ENCODE measurements at regions not wholly inside any gene's neighbourhood (a gene's known extent, or its start where the extent isn't known, plus 50 kb on each side); places are given as distances from the start of the nearest gene placed in this dataset.
"Not testable (repeated sequence)": the region's sequence is repeated elsewhere in the genome, so short reads cannot be mapped to it uniquely, and the experiment has no call there.

- H3K36me3 ChIP-seq (replicated peaks; ENCODE audit: control insufficient read depth, insufficient read depth, low read length) = no peaks in the 10 kb centered on the region
- no peaks in the 10 kb centered on the region for H3K27me3 ChIP-seq (ENCODE audit: control insufficient read depth, insufficient read depth, low read length)
- H3K4me3 ChIP-seq (ENCODE audit: insufficient read depth, low read depth, low read length) = no peak overlapping the region
- no peak for DNase-seq
These were observed 205.2 kb upstream of the SPOPL start for GRCh38 chr2:138296365-138296764.

DNA sequence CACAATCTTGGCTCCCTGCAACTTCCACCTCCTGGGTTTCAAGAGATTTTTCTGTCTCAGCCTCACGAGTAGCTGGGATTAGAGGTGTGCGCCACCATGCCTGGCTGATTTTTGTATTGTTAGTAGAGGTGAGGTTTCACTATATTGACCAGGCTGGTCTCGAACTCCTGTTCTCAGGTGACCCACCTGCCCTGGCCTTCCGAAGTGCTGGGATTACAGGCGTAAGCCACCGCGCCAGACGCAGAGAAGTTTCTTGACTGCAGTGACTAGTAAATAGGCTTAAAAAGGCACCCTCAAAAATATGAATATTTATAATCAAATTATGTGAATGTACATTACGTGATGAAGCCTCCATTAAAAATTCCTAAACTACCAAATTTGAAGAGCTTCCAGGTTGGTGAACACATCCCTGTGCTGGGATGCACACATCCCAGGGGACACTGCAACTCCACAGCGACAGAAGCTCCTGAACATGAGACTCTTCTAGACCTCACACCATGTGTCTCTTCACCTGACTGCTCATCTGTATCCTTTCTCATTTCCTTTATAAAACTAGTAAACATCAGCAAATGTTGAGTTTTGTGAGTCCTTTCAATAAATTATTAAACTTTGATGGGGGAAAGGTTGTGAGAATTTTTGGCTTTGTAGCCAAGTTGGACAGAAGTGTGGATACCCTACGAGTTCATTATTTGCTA lies 203.3 kb upstream of the SPOPL start:
- no peak for DNase-seq
- Histone ChIP-seq H3K36me3 (replicated peaks; ENCODE audit: control insufficient read depth, insufficient read depth, low read length) (no peaks in the 10 kb centered on the region), H3K27me3 (ENCODE audit: control insufficient read depth, insufficient read depth, low read length) (no peaks in the 10 kb centered on the region), H3K4me3 (ENCODE audit: insufficient read depth, low read depth, low read length) (no peak overlapping the region)

DNA sequence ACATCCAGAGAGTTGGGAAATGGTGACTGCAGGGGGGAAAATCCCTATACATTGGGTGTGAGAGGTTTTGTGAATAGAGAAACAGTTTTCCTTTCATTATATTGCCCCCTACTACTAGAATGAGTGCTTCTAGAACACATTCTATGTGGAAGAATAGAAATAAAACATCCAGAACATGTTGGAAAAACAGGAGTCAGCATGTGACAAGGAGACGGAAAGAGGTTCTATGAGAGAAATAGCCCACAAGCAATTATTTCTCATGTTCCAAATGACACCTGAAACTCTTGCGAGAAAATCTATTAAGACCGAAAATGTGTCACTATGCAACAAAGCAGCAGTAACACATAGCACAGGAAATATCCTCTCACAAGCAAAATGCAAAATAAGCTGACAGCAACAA lies 202.7 kb upstream of the SPOPL start:
- H3K36me3 ChIP-seq (replicated peaks; ENCODE audit: control insufficient read depth, insufficient read depth, low read length) = no peaks in the 10 kb centered on the region
- no peak for DNase-seq
- H3K4me3 ChIP-seq (ENCODE audit: insufficient read depth, low read depth, low read length) = no peak overlapping the region
- H3K27me3 ChIP-seq (ENCODE audit: control insufficient read depth, insufficient read depth, low read length) = no peaks in the 10 kb centered on the region

DNA sequence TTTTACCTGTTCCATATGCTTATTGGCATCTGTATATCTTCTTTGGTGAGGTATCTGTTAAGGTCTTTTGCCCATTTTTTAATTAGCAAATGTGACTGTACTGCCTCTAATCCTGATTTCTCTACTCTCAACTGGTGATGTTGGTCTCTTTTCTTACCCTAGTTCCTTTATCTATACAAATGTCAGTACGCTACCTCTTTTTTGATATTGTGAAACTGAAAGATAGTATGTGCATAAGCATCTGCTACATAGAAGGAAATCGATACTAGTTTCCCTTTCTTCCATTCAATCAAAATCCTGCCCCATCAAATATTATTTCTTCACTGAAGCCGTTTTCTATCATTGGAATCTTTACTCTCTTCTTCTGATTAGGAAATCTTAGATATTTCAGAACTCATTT lies 194.9 kb upstream of the SPOPL start:
- no peak for DNase-seq
- no peaks in the 10 kb centered on the region for H3K36me3 ChIP-seq (replicated peaks; ENCODE audit: control insufficient read depth, insufficient read depth, low read length)
- H3K4me3 ChIP-seq (ENCODE audit: insufficient read depth, low read depth, low read length) = no peak overlapping the region
- no peaks in the 10 kb centered on the region for H3K27me3 ChIP-seq (ENCODE audit: control insufficient read depth, insufficient read depth, low read length)

GRCh38 chr2:138307099-138307498 lies 194.5 kb upstream of the SPOPL start:
- Histone ChIP-seq H3K36me3 (replicated peaks; ENCODE audit: control insufficient read depth, insufficient read depth, low read length) (no peaks in the 10 kb centered on the region), H3K27me3 (ENCODE audit: control insufficient read depth, insufficient read depth, low read length) (no peaks in the 10 kb centered on the region), H3K4me3 (ENCODE audit: insufficient read depth, low read depth, low read length) (no peak overlapping the region)
- no peak for DNase-seq

DNA sequence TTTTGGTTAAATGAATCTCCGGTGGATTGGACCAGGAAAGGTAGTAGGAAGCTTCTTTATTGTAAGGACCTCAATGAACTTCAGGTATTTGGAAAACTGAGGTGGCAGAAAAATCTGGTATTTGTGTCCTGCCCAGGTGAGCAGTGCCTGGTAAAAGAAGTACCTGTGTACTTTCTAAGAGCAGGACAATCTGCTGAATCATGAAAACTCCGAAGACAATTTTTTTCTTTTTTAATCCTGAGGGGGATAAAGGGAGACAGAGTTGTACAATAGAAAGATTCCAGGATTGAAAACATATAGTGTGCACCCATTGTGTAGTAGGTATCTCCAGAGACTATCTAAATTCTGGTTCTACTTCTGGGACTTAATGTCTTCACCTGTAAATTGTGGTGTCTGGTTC lies 191.8 kb upstream of the SPOPL start:
- Histone ChIP-seq H3K36me3 (replicated peaks; ENCODE audit: control insufficient read depth, insufficient read depth, low read length) (no peaks in the 10 kb centered on the region), H3K27me3 (ENCODE audit: control insufficient read depth, insufficient read depth, low read length) (no peaks in the 10 kb centered on the region), H3K4me3 (ENCODE audit: insufficient read depth, low read depth, low read length) (no peak overlapping the region)
- no peak for DNase-seq

GRCh38 chr2:138312061-138312460 lies 189.5 kb upstream of the SPOPL start:
- Histone ChIP-seq H3K36me3 (replicated peaks; ENCODE audit: control insufficient read depth, insufficient read depth, low read length) (no peaks in the 10 kb centered on the region), H3K27me3 (ENCODE audit: control insufficient read depth, insufficient read depth, low read length) (no peaks in the 10 kb centered on the region)
- DNase-seq = no peak

DNA sequence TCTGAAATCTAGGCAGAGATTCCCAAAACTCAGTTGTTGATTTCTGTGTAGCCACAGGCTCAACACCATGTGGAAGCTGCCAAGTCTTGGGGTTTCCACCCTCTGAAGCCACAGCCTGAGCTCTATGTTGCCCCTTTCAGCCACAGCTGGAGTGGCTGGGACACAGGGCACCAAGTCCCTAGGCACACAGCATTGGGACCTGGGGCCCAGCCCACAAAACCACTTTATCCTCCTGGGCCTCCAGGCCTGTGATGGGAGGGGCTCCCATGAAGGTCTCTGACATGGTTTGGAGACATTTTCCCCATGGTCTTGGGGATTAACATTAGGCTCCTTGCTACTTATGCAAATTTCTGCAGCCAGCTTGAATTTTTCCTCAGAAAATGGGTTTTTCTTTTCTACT lies 186.0 kb upstream of the SPOPL start:
- H3K27me3 ChIP-seq (ENCODE audit: control insufficient read depth, insufficient read depth, low read length); H3K4me3 ChIP-seq (ENCODE audit: insufficient read depth, low read depth, low read length); DNase-seq; H3K36me3 ChIP-seq (replicated peaks; ENCODE audit: control insufficient read depth, insufficient read depth, low read length): not testable (repeated sequence)

More at GRCh38 chr2:138312061-138312460, 189.5 kb upstream of the SPOPL start:
- no peak overlapping the region for H3K4me3 ChIP-seq (ENCODE audit: insufficient read depth, low read depth, low read length)

- DNase-seq = no peak
- Histone ChIP-seq H3K4me3 (ENCODE audit: insufficient read depth, low read depth, low read length) (no peak overlapping the region), H3K27me3 (ENCODE audit: control insufficient read depth, insufficient read depth, low read length) (no peaks in the 10 kb centered on the region)
These were observed 182.0 kb upstream of the SPOPL start for GRCh38 chr2:138319616-138320015.

GRCh38 chr2:138321458-138321857 lies 180.1 kb upstream of the SPOPL start:
- Histone ChIP-seq H3K36me3 (replicated peaks; ENCODE audit: control insufficient read depth, insufficient read depth, low read length) (no peaks in the 10 kb centered on the region), H3K4me3 (ENCODE audit: insufficient read depth, low read depth, low read length) (no peak overlapping the region), H3K27me3 (ENCODE audit: control insufficient read depth, insufficient read depth, low read length) (no peaks in the 10 kb centered on the region)
- DNase-seq = no peak

More at GRCh38 chr2:138319616-138320015, 182.0 kb upstream of the SPOPL start:
- H3K36me3 ChIP-seq (replicated peaks; ENCODE audit: control insufficient read depth, insufficient read depth, low read length) = no peaks in the 10 kb centered on the region

GRCh38 chr2:138323382-138324067 lies 178.0 kb upstream of the SPOPL start:
- no peak for DNase-seq
- no peaks in the 10 kb centered on the region for H3K27me3 ChIP-seq (ENCODE audit: control insufficient read depth, insufficient read depth, low read length)
- H3K4me3 ChIP-seq (ENCODE audit: insufficient read depth, low read depth, low read length) = no peak overlapping the region
- H3K36me3 ChIP-seq (replicated peaks; ENCODE audit: control insufficient read depth, insufficient read depth, low read length) = no peaks in the 10 kb centered on the region

GRCh38 chr2:138324068-138324771 lies 177.3 kb upstream of the SPOPL start:
- no peak overlapping the region for H3K4me3 ChIP-seq (ENCODE audit: insufficient read depth, low read depth, low read length)
- no peaks in the 10 kb centered on the region for H3K27me3 ChIP-seq (ENCODE audit: control insufficient read depth, insufficient read depth, low read length)
- DNase-seq = peak; percentile 6

GRCh38 chr2:138327967-138328366 lies 173.6 kb upstream of the SPOPL start:
- no peak overlapping the region for H3K4me3 ChIP-seq (ENCODE audit: insufficient read depth, low read depth, low read length)
- DNase-seq = no peak
- H3K36me3 ChIP-seq (replicated peaks; ENCODE audit: control insufficient read depth, insufficient read depth, low read length) = no peaks in the 10 kb centered on the region
- H3K27me3 ChIP-seq (ENCODE audit: control insufficient read depth, insufficient read depth, low read length) = no peaks in the 10 kb centered on the region

More at GRCh38 chr2:138324068-138324771, 177.3 kb upstream of the SPOPL start:
- H3K36me3 ChIP-seq (replicated peaks; ENCODE audit: control insufficient read depth, insufficient read depth, low read length) = no peaks in the 10 kb centered on the region

GRCh38 chr2:138329162-138329561 lies 172.4 kb upstream of the SPOPL start:
- Histone ChIP-seq H3K27me3 (ENCODE audit: control insufficient read depth, insufficient read depth, low read length) (no peaks in the 10 kb centered on the region), H3K4me3 (ENCODE audit: insufficient read depth, low read depth, low read length) (no peak overlapping the region), H3K36me3 (replicated peaks; ENCODE audit: control insufficient read depth, insufficient read depth, low read length) (no peaks in the 10 kb centered on the region)
- DNase-seq = no peak

DNA sequence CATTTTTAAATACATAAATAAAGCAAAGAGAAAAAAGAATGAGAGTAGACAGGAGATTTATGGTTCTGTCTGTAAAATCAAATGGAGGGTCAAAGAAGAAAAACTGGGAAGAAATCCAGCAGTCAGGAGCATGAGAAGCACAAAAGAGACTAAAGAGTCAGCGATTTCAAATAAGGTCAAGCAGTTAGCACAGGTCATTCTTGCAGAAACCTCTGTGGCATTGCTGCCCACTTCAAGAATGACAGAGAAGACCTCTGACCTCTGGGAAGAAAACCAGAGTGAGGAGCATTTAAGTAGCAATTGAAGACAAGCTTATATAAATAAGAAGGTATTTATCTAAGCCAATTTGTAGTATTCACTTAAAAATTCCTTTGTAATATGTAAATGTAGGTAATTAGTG lies 172.0 kb upstream of the SPOPL start:
- Histone ChIP-seq H3K27me3 (ENCODE audit: control insufficient read depth, insufficient read depth, low read length) (no peaks in the 10 kb centered on the region), H3K36me3 (replicated peaks; ENCODE audit: control insufficient read depth, insufficient read depth, low read length) (no peaks in the 10 kb centered on the region), H3K4me3 (ENCODE audit: insufficient read depth, low read depth, low read length) (no peak overlapping the region)
- DNase-seq = no peak

All from H7 (cell line).